MCF 10A (cell line): ENCODE measurements at regions not wholly inside any gene's neighbourhood (a gene's known extent, or its start where the extent isn't known, plus 50 kb on each side); places are given as distances from the start of the nearest gene placed in this dataset.
A peak's percentile ranks its signal among the peaks of the same experiment; 100 is the strongest.

Source experiments
- BruUV-seq: library from RNA; stranded (reverse); fragments of 400-500 nt; replicated peaks from 2 replicates; lab custom pipeline; 2021; lab: Mats Ljungman, UMichigan
- CTCF ChIA-PET: fragments of 300-600 bp; sonication (Branson Sonifier 250); formaldehyde crosslinking; extraction: SDS; loops from one replicate; lab custom pipeline; 2021; ENCODE audit warnings: antibody characterized with exemption, inconsistent platforms; lab: Yijun Ruan, JAX
- POLR2A ChIA-PET: fragments of 300-600, 350-650 bp; sonication (Branson Sonifier 250); formaldehyde crosslinking; extraction: SDS; loops from one replicate; lab custom pipeline; 2020; ENCODE audit warnings: antibody characterized with exemption, inconsistent platforms; lab: Yijun Ruan, JAX
- DNase-seq: peaks from one replicate; pipeline ENCODE4 v3.0.0-alpha.2; 2018; ENCODE audit not compliant: unreplicated experiment
- H3K27ac Mint-ChIP-seq: one replicate; pipeline ENCODE4 v1.8.0; 2022; ENCODE audit warnings: mild to moderate bottlenecking, low read depth, mixed read lengths; ENCODE audit not compliant: unreplicated experiment
- H3K27me3 Mint-ChIP-seq: one replicate; pipeline ENCODE4 v1.8.0; 2022; ENCODE audit warnings: mixed read lengths; ENCODE audit not compliant: insufficient read depth, unreplicated experiment
- H3K36me3 Mint-ChIP-seq: one replicate; pipeline ENCODE4 v1.8.0; 2022; ENCODE audit warnings: mild to moderate bottlenecking, moderate library complexity, mixed read lengths; ENCODE audit not compliant: insufficient read depth, unreplicated experiment
- H3K4me1 Mint-ChIP-seq: one replicate; pipeline ENCODE4 v1.8.0; 2022; ENCODE audit warnings: mixed read lengths; ENCODE audit not compliant: insufficient read depth, unreplicated experiment
- H3K4me3 Mint-ChIP-seq: one replicate; pipeline ENCODE4 v1.8.0; 2022; ENCODE audit warnings: mild to moderate bottlenecking, moderate library complexity, mixed read lengths; ENCODE audit not compliant: unreplicated experiment
- H3K9me3 Mint-ChIP-seq: one replicate; pipeline ENCODE4 v1.8.0; 2022; ENCODE audit warnings: mixed read lengths; ENCODE audit not compliant: unreplicated experiment
- intact Hi-C: fragments of 100-400 bp; cut with micrococcal nuclease; formaldehyde crosslinking; loops from 2 replicates; pipeline ENCODE4 v1.14.1; 2022
- TF ChIP-seq, protein P1 (sequence below): fragments of 200-600 bp; IDR thresholded peaks from one replicate; pipeline ENCODE4 v1.8.0; 2022; ENCODE audit warnings: antibody characterized with exemption, mild to moderate bottlenecking; ENCODE audit not compliant: unreplicated experiment

DNA sequence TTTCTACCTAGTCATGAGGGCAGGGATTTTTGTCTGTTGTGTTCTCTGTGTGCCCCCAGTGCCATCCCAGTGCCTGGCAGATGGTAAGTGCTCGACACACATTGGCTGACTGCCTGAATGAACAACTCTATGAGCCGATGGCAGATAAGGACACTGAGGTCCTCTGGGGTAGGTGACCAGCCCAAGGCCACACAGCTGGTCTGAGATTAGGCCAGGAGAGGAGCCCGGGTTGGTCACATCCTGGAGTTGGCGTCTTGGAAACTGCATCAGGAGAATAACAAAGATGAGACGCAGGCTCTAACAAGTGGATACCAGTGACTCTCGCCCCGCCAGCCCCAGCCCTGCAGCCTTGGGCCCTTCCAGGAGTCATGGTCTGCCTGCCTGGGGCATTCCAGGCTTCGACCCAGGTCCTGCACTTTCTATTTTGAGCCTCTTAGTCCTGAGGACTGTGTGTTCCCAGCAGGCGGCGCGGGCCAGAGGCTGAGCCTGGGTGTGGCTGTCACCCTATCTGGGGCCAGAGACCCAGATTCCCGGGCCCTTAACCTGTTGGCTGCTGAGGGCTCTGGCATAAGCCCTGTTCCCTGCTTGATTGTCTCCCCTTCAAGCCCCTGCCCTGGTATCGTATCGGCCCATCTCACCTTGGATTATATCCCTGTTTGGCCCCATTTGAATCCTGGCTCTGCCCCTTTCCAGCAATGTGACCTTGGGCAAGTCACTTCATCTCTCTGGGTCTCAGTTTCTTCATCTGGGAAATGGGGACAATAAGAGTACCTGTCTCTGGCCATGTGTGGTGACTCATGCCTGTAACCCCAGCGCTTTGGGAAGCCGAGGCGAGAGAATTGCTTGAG, 88.3 kb downstream of the CEBPB start:
- no TSS peak for BruUV-seq
- peak; percentile 70 for DNase-seq
- TF ChIP-seq, protein P1, sequence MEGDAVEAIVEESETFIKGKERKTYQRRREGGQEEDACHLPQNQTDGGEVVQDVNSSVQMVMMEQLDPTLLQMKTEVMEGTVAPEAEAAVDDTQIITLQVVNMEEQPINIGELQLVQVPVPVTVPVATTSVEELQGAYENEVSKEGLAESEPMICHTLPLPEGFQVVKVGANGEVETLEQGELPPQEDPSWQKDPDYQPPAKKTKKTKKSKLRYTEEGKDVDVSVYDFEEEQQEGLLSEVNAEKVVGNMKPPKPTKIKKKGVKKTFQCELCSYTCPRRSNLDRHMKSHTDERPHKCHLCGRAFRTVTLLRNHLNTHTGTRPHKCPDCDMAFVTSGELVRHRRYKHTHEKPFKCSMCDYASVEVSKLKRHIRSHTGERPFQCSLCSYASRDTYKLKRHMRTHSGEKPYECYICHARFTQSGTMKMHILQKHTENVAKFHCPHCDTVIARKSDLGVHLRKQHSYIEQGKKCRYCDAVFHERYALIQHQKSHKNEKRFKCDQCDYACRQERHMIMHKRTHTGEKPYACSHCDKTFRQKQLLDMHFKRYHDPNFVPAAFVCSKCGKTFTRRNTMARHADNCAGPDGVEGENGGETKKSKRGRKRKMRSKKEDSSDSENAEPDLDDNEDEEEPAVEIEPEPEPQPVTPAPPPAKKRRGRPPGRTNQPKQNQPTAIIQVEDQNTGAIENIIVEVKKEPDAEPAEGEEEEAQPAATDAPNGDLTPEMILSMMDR = peak; percentile 39
- H3K27ac Mint-ChIP-seq = peak overlapping the region; percentile 23
- POLR2A ChIA-PET = interaction anchor here (0.6 to 1.2 kb wide), 2 partner anchors 12 to 13 kb away, joined by 3 read pairs; no protein-coding TSS in a partner anchor
- intact Hi-C loops = loop anchor here (1.0 to 2.0 kb wide), 2 partner anchors 101 to 182 kb away; no protein-coding TSS in a partner anchor
- H3K4me3 Mint-ChIP-seq = no peak overlapping the region
- CTCF ChIA-PET = interaction anchor here (0.9 kb wide), 1 partner anchor 29 kb away, joined by 4 read pairs; no protein-coding TSS in a partner anchor
- H3K36me3 Mint-ChIP-seq = peaks cover 6% of the 10 kb centered on the region
- H3K9me3 Mint-ChIP-seq = no peaks in the 10 kb centered on the region
- no peaks in the 10 kb centered on the region for H3K27me3 Mint-ChIP-seq
- peaks cover 22% of the 10 kb centered on the region for H3K4me1 Mint-ChIP-seq

DNA sequence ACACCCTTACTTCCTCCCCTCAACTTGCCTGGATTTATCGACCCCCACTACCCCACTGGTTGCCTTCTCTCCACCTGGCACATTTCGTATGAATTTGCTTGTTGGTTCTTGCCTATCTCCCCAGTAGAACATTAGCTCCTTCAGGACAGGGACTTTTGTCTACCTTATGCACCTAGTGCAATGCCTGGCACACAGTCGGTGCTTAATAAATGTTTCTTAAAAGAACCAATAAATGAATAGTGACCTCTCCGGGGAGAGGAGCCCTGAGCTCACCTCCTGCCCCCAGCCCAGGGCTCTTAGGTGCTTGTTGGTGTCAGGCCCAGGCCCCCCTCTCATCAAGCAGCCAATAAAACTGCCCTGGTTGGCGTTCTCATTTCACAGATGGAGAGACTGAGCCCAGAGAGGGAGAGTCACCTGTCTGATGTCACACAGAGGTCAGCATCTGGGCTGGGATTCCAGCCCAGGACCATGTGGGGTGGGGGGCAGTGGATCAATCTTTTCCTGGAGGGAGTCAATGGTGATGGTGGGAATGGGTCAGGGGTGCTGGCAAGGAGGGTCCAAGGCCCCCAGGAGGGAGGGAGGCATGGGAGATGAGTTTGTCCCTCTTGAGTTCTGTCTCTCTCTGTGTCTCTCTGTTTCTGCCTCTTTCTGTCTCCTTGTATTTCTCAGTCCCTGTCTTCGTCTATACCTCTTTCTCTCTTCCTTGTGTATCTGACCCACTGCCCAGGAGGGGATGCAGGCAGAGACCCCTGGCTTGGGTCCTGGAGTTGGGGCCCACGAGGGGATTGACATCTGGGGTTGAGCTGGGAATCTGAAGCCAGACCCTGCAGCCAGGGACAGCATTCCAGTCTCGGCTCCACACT, 89.6 kb downstream of the CEBPB start:
- no TSS peak for BruUV-seq
- peaks cover 29% of the 10 kb centered on the region for H3K4me1 Mint-ChIP-seq
- no peaks in the 10 kb centered on the region for H3K27me3 Mint-ChIP-seq
- no peak overlapping the region for H3K4me3 Mint-ChIP-seq
- intact Hi-C loops = loop anchor here (1.0 to 2.0 kb wide), 2 partner anchors 100 to 181 kb away; no protein-coding TSS in a partner anchor
- H3K36me3 Mint-ChIP-seq = peaks cover 6% of the 10 kb centered on the region
- no peak for DNase-seq
- POLR2A ChIA-PET = interaction anchor here (0.6 to 1.2 kb wide), 3 partner anchors 12 to 316 kb away, joined by 3 read pairs; no protein-coding TSS in a partner anchor
- H3K27ac Mint-ChIP-seq = peak overlapping the region; percentile 8
- CTCF ChIA-PET = interaction anchor here (0.5 to 2.2 kb wide), 5 partner anchors 14 to 184 kb away, joined by 3 to 7 read pairs (median 4); no protein-coding TSS in a partner anchor
- TF ChIP-seq, protein P1 = no peak
- no peaks in the 10 kb centered on the region for H3K9me3 Mint-ChIP-seq

DNA sequence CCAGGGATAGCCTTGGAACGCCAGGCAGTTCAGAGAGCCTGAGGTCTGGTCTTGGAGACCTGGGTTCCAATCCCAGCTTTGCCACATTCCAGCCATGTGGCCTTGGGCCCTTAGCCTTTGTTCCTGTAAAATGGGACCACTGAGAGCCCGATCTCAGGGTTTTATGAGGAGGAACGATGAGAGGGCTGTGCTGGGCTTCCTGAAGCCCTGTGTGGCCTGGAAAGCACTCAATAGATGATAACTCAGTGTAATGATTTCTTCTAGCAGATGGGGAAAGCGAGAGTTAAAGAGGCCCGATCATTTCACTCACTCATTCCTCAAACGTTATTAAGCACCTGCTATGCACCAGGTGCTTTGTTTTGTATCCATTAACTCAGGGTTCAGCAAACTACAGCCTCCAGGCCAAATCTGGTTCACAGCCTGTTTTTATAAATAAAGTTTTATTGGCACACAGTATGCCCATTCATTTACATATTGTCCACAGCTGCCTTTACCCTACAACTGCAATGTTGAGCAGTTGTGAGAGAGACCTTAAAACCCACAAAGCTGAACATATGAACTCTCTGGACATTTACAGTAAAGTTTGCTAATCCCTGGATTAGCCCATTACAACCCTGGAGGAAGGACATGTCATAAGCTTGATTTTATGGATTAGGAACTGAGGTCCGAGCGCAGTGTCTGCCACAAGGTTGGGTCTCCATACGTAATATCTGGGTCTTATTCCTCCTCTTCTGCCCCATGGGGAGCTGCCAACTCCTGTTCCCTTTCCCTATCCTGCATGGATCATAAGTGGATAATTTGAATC, 90.4 kb downstream of the CEBPB start:
- no peak overlapping the region for H3K27ac Mint-ChIP-seq
- H3K4me1 Mint-ChIP-seq = peaks cover 30% of the 10 kb centered on the region
- ChIA-PET CTCF (interaction anchor here (0.5 to 2.2 kb wide), 7 partner anchors 13 to 185 kb away, joined by 3 to 8 read pairs (median 4); no protein-coding TSS in a partner anchor), POLR2A (interaction anchor here (0.8 kb wide), 1 partner anchor 17 kb away, joined by 3 read pairs; no protein-coding TSS in a partner anchor)
- intact Hi-C loops = no loop called here
- H3K4me3 Mint-ChIP-seq = no peak overlapping the region
- TF ChIP-seq, protein P1 = no peak
- no peaks in the 10 kb centered on the region for H3K9me3 Mint-ChIP-seq
- peaks cover 6% of the 10 kb centered on the region for H3K36me3 Mint-ChIP-seq
- DNase-seq = no peak
- BruUV-seq = no TSS peak
- H3K27me3 Mint-ChIP-seq = no peaks in the 10 kb centered on the region
